ENCODE measurements at regions not wholly inside any gene's neighbourhood (a gene's known extent, or its start where the extent isn't known, plus 50 kb on each side); places are given as distances from the start of the nearest gene placed in this dataset.

DNA sequence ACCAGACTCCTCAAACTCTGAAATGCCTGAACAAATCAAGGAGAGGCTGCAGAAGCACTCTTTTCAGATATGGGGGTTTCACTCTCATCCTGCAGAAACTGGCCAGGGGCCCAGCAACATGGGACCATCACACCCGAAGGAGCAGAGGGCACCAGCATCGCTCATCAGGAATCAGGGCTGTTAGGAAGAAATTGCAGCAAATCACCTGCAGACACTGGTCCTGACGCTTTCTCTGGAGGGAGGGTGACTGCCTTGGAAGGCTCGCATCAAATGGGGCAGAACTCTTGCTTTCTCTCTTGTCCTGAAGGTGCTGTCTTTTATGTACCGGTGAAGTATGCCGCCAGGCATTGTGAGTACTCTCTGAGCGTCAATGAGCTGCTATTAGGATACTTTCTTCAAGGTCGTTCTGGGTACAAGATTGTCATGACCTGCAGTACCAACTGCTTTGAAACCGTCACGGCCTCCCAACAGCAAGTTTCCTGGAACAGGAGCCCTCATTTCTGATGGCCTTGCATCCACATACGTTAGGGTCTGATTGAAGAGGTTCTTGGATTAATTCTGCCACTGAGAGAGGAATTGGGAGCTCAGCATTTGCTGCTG lies 155.7 kb upstream of the SOX1 start:
- peak in 1 of 3 experiments; percentile 75 for DNase-seq

DNA sequence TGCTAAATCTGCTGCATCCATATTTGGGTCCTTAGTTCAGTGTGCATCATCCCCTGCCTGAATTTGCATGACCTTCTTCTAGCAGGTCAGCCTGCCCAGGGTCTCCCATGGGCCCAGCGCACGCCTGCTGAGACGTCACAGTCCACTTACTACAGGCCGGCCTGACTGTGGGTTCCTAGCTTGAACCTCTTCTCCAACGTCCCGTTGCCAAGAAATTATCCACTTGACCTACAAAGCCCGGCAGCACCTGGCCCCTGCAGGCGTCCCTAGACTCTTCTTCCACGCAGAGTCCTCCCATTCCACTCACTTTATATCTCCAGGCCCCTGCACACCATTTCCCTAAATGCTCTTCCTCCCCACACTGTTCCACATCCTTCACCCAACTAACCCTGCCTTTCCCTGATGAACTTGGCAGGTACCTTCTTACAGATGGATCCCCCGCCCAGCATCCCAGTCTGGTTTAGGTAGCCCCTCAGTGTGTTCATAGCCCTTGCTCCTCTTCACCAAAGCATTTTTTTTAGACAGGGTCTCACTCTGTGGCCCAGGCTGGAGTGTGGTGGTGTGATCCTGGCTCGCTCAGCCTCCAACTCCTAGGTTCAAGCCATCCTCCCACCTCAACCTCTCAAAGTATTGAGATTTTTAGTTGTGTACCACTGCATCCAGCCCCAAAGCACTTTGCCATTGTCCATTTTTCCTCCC lies 155.0 kb upstream of the SOX1 start:
- DNase-seq: peak; percentile 31 to 73 (median 53)

- DNase-seq: no peak
Observed at GRCh38 chr13:111912453-111912866, 154.5 kb upstream of the SOX1 start.

- DNase-seq: no peak
Observed at GRCh38 chr13:111912991-111913760, 153.8 kb upstream of the SOX1 start.

GRCh38 chr13:111913761-111914140 lies 153.2 kb upstream of the SOX1 start:
- peak; percentile 17 to 61 (median 43) for DNase-seq

DNA sequence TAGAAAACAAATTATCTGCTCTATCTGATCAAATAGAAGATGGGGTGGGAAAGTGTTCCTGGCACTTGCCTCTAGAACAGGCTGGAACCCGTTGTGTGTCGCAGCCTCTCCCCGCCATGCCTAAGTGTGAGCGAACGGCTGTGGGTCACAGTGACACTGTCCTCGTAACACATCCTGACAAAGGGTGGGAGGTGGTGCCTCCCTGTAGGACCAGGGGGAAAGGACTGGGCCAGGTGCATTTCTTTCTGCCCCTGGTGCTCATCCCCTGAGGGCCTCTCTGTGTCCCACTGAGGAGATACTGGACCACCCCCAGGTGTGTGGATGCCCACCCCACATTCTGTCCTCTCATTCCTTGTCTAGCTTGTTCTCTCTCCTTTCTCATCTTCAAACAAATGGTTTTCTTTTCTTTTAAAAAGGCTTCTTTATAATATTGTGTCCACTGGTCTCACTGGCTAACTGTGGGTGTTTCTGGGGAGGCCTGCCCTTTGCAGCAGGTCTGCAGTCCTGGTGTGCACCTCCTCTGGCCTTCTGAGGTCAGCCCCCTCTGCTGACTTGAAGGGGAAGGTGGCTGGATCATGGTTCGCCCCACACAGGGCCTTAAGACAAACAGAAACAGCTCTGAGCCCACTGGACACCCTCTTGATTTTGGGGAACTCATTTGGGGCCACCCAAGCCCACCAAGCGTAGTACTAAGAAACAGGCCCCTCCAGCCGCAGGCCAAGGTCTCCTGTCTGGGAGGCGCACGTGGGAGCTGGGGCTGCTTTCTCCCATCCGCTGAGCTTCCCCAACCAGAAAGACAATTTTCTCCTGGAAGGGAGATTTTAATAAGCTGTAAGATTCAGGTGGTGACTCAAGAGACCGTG lies 152.5 kb upstream of the SOX1 start:
- DNase-seq: no peak

- no peak for DNase-seq
Observed at GRCh38 chr13:111915104-111915551, 151.8 kb upstream of the SOX1 start.

DNA sequence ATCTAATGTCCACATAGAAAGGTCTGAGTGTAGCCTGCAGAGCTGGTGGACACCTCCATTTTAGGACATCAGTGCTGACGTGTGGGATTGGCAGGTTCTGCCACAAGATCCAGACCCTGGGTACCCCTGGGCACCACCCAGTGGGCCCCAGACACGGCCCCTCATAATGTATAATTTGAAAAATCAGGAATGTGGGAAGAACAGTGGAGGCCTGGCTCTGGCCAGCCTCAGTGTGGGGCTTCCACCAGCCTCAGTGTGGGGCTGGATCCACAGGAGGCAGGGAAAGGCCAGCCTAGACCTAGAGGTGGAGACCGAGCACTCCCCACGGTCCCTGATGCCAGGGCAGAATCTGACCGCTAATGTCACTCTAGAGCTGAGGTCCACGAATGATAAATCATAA lies 150.7 kb upstream of the SOX1 start:
- no peak for DNase-seq

- no peak for DNase-seq
Observed at GRCh38 chr13:111917086-111917485, 149.9 kb upstream of the SOX1 start.

DNA sequence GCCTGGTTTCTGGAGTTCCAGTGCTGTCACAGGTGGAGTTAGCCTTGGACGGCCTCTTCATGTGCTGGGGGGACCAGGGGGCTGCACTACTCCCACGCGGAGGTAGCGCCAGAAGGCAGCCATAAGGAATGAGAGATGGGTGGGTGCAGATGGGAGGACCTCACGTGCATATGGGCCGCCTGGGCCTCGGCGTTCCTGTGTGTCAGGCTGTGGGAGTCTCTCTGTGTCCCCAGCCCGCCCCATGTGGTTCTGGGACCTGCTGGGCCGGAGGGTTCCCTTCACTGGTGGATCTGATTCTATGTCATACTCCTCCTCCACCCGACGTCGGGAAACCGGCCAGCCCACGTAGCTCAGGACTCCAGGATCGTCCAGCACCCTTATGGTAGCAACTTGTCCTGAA lies 149.0 kb upstream of the SOX1 start:
- no peak for DNase-seq

GRCh38 chr13:111919286-111919685 lies 147.7 kb upstream of the SOX1 start:
- no peak for DNase-seq

DNA sequence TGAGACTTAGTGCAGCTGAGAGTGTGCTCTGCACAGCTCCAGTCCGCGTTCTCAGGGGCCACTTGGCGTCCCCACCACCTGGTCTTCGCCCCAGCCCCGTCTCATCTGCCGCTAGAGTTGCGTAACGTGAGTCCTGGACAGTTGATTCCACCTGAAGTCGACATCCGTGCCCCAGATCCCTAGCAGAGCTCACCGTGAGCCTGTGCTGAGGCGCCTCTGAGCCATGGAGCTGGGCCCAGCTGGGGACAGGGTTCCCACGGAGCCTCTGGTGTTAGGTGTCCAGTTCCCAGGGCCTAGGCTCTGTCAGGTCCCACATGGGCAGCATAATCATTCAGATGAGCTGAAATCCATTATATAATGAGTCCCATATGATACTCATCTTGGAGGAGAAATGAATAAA lies 147.1 kb upstream of the SOX1 start:
- peak in 1 of 3 experiments; percentile 64 for DNase-seq

DNA sequence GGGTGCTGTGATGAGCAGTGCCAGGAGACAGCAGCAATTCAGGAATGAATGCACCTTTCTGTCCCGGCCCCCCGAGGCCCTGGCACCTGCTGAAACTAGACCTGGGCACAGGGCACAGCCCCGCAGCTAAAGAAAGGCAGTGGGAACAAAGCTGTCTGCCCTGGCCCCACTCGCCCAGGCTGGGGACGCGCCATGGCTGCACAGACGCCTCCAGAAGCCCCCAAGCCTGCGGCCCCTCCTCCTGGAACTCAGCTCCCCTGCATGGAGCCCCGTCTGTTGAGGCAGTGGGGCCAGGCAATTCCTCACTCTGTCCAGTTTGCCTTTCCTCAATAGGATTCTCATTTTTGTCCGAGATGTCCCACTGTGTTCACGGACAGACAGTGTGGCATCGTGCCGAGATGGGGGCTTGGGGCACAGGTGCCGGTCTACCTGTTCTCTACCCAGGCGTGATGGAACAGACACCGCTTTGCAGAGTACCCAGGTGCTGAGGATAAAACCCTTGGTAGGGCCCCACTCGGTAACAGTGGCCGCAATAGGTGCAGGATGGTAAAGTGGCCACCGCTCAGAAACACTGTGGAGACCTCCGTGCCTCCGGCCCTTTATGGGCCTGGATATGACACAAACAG lies 146.5 kb upstream of the SOX1 start:
- DNase-seq: no peak

DNA sequence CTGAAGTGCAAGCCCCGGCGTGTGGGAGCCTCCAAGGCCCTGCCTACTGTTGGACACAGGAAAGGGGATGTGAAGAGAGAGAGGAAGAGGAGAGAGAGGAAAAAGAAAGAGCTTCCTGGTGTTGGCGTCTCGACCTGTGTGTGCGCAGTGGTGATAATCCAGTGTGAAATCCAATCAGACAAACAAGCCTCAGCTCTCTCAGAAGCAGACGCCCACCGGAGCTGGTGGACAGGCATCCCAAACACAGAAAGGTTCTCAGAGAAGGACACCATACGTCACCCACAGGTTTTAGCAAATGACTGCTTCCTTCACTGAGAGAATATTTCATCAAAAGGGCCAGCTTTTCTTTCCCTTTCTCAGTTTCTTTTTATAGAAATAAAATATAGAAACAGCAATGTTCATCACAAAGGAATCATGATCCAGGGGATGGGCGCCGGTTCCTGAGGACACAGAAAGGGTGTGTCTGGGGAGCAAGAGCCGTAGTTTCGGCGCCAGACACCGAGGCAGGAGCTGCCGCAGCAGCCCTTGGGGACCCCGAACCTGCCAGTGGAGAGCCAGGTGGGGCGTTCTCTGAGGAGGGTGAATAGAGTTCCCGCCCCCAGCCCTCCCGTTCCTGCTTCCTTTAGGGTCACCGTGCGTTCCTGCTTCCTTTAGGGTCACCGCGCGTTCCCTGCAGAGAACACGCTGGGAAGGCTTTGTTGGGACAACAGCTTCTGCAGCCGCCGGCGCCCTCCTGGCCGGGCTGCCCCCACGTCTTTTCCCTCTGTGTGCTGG lies 145.8 kb upstream of the SOX1 start:
- no peak for DNase-seq

- no peak for DNase-seq
Observed at GRCh38 chr13:111922086-111922485, 144.9 kb upstream of the SOX1 start.

DNA sequence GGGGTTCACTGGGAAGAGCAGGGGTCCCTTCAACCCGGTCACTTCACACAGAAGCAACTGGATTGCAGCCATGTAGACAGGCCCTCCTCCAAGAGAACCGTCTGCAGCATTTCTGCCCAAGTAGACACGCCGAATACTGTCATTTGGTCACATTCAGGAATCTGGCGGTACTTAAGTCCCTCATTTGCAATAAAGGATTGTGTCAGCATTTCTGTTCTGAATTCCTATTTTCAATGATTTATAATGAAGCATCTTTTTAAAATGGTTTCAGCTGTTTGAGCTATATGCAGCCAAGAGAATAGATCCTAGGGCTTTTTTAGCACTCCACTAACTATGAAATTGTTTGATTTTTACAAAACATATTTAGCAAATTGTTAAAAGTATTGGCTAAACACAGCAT lies 143.5 kb upstream of the SOX1 start:
- no peak for DNase-seq

DNA sequence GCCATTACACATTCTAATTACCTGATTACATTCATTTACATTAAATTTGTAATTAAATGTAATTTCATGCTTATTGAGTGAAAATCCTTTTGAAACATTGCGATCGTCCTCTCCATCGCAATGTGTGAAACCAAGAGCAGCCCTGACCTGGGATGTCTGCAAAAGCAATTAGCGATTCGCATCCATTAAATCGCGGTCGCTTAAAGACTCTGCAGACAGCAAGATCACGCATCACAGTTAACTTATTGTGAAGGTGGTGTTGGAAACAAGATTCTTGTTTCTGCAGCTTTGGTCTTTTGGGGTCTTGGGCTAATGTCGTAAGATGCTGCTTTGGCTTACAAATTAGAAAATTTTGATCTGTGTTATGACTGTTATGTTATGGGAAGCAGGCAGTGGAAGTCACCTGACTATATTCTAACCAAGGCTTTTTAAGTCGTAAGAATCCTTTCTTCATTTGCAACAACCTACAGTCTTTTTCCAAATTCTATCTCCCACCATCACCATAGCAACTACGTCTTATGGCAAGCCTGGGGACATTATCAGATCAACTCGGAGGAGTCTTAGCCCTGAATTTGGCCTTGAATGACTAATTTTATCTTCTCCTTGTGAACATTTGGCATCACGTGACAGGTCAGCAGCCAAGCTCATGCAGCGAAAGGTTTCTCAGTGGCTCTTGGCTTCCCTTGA lies 142.8 kb upstream of the SOX1 start:
- no peak for DNase-seq

DNA sequence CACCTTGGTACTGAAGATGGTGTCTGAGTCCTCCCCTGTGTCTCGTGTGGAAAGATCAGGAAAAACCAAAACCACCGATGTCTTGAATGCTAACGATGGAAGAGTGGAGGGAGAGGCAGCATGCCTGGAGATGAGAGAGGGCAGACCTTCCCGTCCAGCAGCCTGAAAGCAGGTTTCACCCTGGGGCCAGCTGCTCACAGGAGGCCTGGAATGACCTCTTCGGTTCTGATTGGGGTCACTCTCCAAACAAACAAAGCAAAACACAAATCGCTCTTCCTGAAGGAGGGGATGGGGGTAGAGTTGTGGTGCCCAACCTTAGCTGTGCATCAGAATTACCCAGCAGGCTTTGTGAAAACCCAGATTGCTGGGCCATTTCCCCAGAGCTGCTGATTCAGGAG lies 142.3 kb upstream of the SOX1 start:
- no peak for DNase-seq

- DNase-seq: no peak
Observed at GRCh38 chr13:111925146-111925875, 141.6 kb upstream of the SOX1 start.

DNA sequence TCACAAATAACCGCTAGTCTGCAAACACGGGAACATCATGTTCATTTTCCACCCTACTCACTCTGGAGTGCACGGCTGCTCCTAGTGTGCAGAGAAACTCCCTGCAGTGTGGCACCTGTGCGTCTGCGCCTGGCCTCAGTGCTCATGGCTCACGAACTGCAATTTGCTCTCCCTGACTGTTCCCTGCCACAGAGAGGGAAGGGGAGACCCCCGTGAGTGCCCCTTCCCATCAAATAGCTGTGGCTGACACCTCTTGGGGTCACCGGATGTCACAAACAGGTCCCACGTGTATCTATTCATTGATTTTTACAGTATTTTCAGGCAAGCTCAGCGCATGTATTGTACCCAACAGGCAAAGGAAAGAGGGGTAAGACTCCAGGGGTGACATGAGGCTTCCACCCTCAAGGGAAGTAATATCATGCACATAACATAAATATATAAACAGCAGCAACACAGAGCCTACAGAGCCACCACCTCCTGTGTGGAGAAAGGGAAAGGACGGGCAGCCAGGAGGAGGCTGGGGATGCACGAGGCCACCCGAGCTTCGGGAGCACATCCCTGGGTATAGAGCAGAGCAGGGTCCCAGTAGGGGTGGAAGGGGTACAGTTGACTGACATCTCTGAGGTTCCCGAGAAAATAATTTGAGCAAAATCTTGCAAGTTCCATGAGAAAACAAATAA lies 140.3 kb upstream of the SOX1 start:
- DNase-seq: no peak

Measured in NCI-H1417 (cell line).